ENCODE measurements at regions not wholly inside any gene's neighbourhood (a gene's known extent, or its start where the extent isn't known, plus 50 kb on each side); places are given as distances from the start of the nearest gene placed in this dataset.
"Not testable (repeated sequence)": the region's sequence is repeated elsewhere in the genome, so short reads cannot be mapped to it uniquely, and the experiment has no call there.

DNA sequence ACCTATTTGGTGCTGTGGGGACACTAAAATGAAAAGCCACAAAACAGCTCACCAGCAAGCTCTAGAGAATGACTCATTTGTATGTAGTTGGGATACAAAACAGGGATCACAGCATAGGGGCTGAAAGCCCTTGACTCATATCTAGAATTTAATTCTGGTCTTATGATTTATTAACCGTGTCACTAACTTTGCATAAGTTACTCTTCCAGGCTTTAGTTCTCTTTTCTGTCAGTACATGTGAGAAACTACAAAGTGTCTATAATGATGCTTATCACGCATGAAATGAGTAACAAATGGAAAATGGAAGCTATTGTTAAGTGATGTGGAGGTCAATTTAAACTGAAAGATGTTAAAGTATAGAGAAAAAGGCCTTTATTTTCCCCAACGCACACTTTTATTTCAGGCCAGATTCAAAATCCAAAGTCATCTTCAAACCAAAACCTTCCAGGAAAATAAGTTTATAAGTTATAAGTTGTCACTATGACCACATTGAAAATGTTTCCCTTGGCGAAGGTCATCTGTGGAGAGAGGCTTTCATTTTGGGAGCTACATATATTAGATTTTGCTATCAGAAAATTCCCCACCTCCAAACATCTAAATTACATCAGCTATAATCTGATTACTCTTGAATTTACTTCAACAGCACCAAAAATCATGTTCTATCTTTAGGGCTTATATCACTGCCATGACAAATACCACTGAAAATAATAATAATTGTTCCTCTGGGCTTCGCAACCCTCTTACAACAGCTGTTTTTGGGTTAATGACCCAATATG lies 430.5 kb downstream of the MRPL39 start:
- intact Hi-C loops (cut with DNase I; ENCODE audit: low total_unique reads) = no loop called here
- Histone ChIP-seq H3K36me3 (no peaks in the 10 kb centered on the region), H3K27ac (no peak overlapping the region), H3K4me3 (no peak overlapping the region), H3K9me3 (no peaks in the 10 kb centered on the region), H3K27me3 (no peaks in the 10 kb centered on the region), H3K4me1 (no peaks in the 10 kb centered on the region)
- no peak for TF ChIP-seq POLR2AphosphoS5 (IDR thresholded peaks at IDR 0.05)
- TF ChIP-seq, protein P1, sequence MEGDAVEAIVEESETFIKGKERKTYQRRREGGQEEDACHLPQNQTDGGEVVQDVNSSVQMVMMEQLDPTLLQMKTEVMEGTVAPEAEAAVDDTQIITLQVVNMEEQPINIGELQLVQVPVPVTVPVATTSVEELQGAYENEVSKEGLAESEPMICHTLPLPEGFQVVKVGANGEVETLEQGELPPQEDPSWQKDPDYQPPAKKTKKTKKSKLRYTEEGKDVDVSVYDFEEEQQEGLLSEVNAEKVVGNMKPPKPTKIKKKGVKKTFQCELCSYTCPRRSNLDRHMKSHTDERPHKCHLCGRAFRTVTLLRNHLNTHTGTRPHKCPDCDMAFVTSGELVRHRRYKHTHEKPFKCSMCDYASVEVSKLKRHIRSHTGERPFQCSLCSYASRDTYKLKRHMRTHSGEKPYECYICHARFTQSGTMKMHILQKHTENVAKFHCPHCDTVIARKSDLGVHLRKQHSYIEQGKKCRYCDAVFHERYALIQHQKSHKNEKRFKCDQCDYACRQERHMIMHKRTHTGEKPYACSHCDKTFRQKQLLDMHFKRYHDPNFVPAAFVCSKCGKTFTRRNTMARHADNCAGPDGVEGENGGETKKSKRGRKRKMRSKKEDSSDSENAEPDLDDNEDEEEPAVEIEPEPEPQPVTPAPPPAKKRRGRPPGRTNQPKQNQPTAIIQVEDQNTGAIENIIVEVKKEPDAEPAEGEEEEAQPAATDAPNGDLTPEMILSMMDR (IDR thresholded peaks at IDR 0.05) = no peak
- no peak for TF ChIP-seq POLR2A (IDR thresholded peaks at IDR 0.05)
- DNase-seq (ENCODE audit: low spot score in 2 of 2) = no peak

DNA sequence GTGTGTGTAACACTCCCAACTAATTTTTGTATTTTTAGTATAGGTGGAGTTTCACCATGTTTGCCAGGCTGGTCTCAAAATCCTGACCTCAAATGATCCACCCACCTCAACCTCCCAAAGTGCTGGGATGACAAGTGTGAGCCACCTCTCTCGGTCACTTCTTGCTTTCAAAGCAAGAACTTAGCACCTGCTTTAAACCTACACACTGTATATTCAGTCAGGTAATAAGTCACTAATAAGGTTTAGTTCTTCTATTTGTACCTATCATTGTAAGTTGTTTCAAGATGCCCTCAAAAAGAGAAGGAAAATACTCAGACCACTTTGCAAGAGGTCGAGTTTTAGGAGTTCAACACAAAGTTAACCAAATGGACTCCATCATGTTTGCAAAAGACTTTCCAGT lies 431.3 kb downstream of the MRPL39 start:
- intact Hi-C loops (cut with DNase I; ENCODE audit: low total_unique reads) = no loop called here
- TF ChIP-seq POLR2AphosphoS5 (IDR thresholded peaks at IDR 0.05) (no peak), POLR2A (IDR thresholded peaks at IDR 0.05) (no peak)
- TF ChIP-seq, protein P1 (IDR thresholded peaks at IDR 0.05) = no peak
- H3K9me3 ChIP-seq = no peaks in the 10 kb centered on the region

DNA sequence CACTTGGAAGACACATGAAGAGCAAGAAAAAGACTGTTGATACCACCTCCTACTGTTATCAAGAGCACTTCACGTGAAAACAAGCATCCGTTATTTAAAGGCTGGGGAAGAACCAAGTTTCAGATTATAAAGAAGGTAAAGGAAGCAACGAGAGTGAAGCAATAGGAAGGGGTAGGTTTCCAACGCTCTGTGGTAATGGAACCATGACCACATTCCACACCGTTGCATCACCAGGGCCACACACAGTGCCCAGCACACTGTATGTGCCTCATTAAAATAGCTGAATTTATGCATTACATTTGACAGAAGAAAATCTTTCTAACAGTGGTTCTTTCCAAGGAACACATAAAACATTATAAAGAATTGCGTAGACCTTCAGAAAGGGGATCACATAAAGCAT lies 435.8 kb downstream of the MRPL39 start:
- no peaks in the 10 kb centered on the region for H3K4me1 ChIP-seq
- no peak overlapping the region for H3K27ac ChIP-seq
- H3K36me3 ChIP-seq = no peaks in the 10 kb centered on the region
- H3K27me3 ChIP-seq = no peaks in the 10 kb centered on the region
- TF ChIP-seq, protein P1 (IDR thresholded peaks at IDR 0.05) = no peak
- no peak for TF ChIP-seq POLR2AphosphoS5 (IDR thresholded peaks at IDR 0.05)
- DNase-seq (ENCODE audit: low spot score in 2 of 2) = no peak
- intact Hi-C loops (cut with DNase I; ENCODE audit: low total_unique reads) = loop anchor here (5.0 kb wide), 1 partner anchor 1614 kb away; no protein-coding TSS in a partner anchor
- no peak overlapping the region for H3K4me3 ChIP-seq
- H3K9me3 ChIP-seq = peaks cover 9 to 19% of the 10 kb centered on the region in 2 donors

More for the DNA sequence above, 431.3 kb downstream of the MRPL39 start:
- no peaks in the 10 kb centered on the region for H3K27me3 ChIP-seq
- no peaks in the 10 kb centered on the region for H3K36me3 ChIP-seq
- DNase-seq (ENCODE audit: low spot score in 2 of 2) = no peak
- no peak overlapping the region for H3K4me3 ChIP-seq
- H3K27ac ChIP-seq = no peak overlapping the region
- no peaks in the 10 kb centered on the region for H3K4me1 ChIP-seq

DNA sequence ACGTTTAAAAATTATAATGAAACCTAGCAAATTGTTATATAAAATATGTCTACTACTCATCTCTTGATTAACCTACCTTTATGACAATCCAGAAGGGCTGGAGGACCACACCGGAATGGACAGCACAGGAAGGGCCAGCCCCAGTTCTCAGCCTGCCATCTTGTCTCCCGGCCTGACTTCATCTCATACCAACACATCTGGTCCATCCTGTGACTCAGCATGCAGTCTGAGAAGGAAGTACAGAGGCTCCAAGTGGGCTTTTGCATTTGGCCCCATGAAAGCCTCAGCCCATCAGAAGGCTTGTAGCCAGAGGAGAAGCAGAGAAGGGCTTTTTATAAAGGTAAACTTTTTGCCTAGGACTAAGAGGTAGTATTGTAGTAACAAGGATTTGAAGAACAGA lies 436.6 kb downstream of the MRPL39 start:
- DNase-seq (ENCODE audit: low spot score in 2 of 2) = no peak
- no peak overlapping the region for H3K4me3 ChIP-seq
- H3K36me3 ChIP-seq = no peaks in the 10 kb centered on the region
- H3K9me3 ChIP-seq = peaks cover 9 to 19% of the 10 kb centered on the region in 2 donors
- H3K4me1 ChIP-seq = no peaks in the 10 kb centered on the region
- no peaks in the 10 kb centered on the region for H3K27me3 ChIP-seq
- intact Hi-C loops (cut with DNase I; ENCODE audit: low total_unique reads) = loop anchor here (5.0 kb wide), 1 partner anchor 1613 kb away; no protein-coding TSS in a partner anchor
- no peak overlapping the region for H3K27ac ChIP-seq
- TF ChIP-seq POLR2A (IDR thresholded peaks at IDR 0.05) = no peak
- no peak for TF ChIP-seq POLR2AphosphoS5 (IDR thresholded peaks at IDR 0.05)
- TF ChIP-seq, protein P1 (IDR thresholded peaks at IDR 0.05) = no peak

DNA sequence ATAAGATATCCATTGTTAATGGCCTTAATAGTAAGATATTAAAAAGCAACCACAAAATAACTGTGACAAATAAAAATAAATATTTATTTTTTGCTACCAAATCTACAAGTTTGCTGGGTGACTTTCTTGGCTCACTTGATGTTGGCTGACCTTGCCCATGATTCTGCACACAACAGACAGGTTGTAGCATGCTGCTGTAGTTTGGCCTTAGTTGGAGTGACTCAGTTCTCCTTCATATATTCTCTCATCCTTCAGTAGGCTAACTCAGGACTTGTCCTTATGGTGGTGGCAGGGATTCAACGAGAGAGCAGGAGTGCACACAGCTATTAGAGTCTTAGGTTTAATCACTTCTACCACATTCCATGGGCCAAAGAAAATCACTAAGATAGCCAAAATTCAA lies 437.9 kb downstream of the MRPL39 start:
- no peaks in the 10 kb centered on the region for H3K36me3 ChIP-seq
- no peak overlapping the region for H3K27ac ChIP-seq
- TF ChIP-seq, protein P1 (IDR thresholded peaks at IDR 0.05) = no peak
- no peak for TF ChIP-seq POLR2AphosphoS5 (IDR thresholded peaks at IDR 0.05)
- H3K4me3 ChIP-seq = no peak overlapping the region
- no peak for DNase-seq (ENCODE audit: low spot score in 2 of 2)
- intact Hi-C loops (cut with DNase I; ENCODE audit: low total_unique reads) = no loop called here
- peaks cover 9 to 19% of the 10 kb centered on the region in 2 donors for H3K9me3 ChIP-seq
- H3K27me3 ChIP-seq = no peaks in the 10 kb centered on the region
- no peaks in the 10 kb centered on the region for H3K4me1 ChIP-seq

DNA sequence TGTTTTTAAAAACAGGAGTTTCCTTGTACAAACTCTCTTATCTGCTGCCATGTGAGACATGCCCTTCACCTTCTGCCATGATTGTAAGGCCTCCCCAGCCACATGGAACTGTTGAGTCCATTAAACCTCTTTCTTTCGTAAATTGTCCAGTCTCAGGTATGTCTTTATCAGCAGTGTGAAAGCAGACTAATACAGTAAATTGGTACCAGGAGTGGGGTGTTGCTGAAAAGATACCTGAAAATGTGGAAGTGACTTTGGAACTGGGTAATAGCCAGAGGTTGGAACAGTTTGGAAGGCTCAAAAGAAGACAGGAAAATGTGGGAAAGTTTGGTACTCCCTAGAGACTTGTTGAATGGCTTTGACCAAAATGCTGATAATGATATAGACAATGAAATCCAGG lies 440.4 kb downstream of the MRPL39 start:
- H3K4me1 ChIP-seq; H3K27ac ChIP-seq; intact Hi-C loops (cut with DNase I; ENCODE audit: low total_unique reads); H3K36me3 ChIP-seq; H3K27me3 ChIP-seq; DNase-seq (ENCODE audit: low spot score in 2 of 2); H3K4me3 ChIP-seq: not testable (repeated sequence)
- peaks cover 9 to 19% of the 10 kb centered on the region in 2 donors for H3K9me3 ChIP-seq
